H1 (cell line): ENCODE measurements at regions not wholly inside any gene's neighbourhood (a gene's known extent, or its start where the extent isn't known, plus 50 kb on each side); places are given as distances from the start of the nearest gene placed in this dataset.
"Not testable (repeated sequence)": the region's sequence is repeated elsewhere in the genome, so short reads cannot be mapped to it uniquely, and the experiment has no call there.

Experiments
- CTCF ChIA-PET: fragments of 300-600 bp; sonication (Branson Sonifier 250); formaldehyde crosslinking; loops from one replicate; lab custom pipeline; 2021; ENCODE audit not compliant: partially characterized antibody; lab: Charles Lee
- POLR2A ChIA-PET: fragments of 300-600 bp; sonication (Branson Sonifier 250); formaldehyde crosslinking; loops from one replicate; lab custom pipeline; 2021; ENCODE audit warnings: inconsistent platforms; ENCODE audit not compliant: partially characterized antibody; lab: Charles Lee
- DNase-seq, 2 experiments: peaks; one replicate each; pipeline versions ENCODE4 v3.0.0 to v3.0.0-alpha.2; 2010 to 2022; ENCODE audit warnings: low spot score in 2 of 2, low read depth in 1 of 2, mixed read lengths in 1 of 2
- FAIRE-seq: peaks from 2 replicates; lab custom pipeline; 2011; peaks lifted over from hg19 to GRCh38; lab: Jason Lieb, UNC
- H2AFZ ChIP-seq: 2 replicates; pipeline ENCODE4 v1.8.1; 2012; ENCODE audit warnings: low read length, inconsistent platforms
- H2AK5ac ChIP-seq: 2 replicates; pipeline ENCODE4 v1.6.1; 2013; ENCODE audit warnings: low read depth, low read length
- H2BK120ac ChIP-seq: replicated peaks from 2 replicates; pipeline ENCODE3; 2013; ENCODE audit warnings: low read depth, low read length, inconsistent platforms
- H2BK12ac ChIP-seq: 2 replicates; pipeline ENCODE4 v1.6.1; 2013; ENCODE audit warnings: low read depth, low read length
- H2BK15ac ChIP-seq: 2 replicates; pipeline ENCODE4 v1.6.1; 2013; ENCODE audit warnings: low read length
- H2BK20ac ChIP-seq: 2 replicates; pipeline ENCODE4 v1.6.1; 2013; ENCODE audit warnings: low read length
- H2BK5ac ChIP-seq: 2 replicates; pipeline ENCODE4 v1.6.1; 2013; ENCODE audit warnings: low read depth, low read length
- H3K14ac ChIP-seq: 2 replicates; pipeline ENCODE4 v1.6.1; 2013; ENCODE audit warnings: inconsistent platforms; ENCODE audit not compliant: insufficient read length
- H3K18ac ChIP-seq: 2 replicates; pipeline ENCODE4 v1.6.1; 2013; ENCODE audit warnings: low read length; ENCODE audit errors: extremely low read depth
- H3K23ac ChIP-seq: 2 replicates; pipeline ENCODE4 v1.6.1; 2013; ENCODE audit warnings: inconsistent platforms; ENCODE audit not compliant: insufficient read length
- H3K23me2 ChIP-seq: 2 replicates; pipeline ENCODE4 v1.6.1; 2013; ENCODE audit warnings: low read depth, low read length
- H3K27ac ChIP-seq: 2 replicates; pipeline ENCODE4 v1.6.1; 2011; ENCODE audit warnings: low read depth, low read length, inconsistent platforms
- H3K27me3 ChIP-seq, 4 experiments: replicated peaks in 1 of 4; 1 replicate in 1 of 4; 2 replicates in 3 of 4; pipeline versions ENCODE4 v1.6.1 to v1.8.1; 2011 to 2013; ENCODE audit warnings: low read length in 3 of 4, mild to moderate bottlenecking in 3 of 4, inconsistent platforms in 2 of 4, mixed read lengths in 2 of 4, moderate library complexity in 1 of 4; ENCODE audit not compliant: control insufficient read depth in 3 of 4, insufficient read depth in 3 of 4; ENCODE audit errors: extremely low read depth in 1 of 4
- H3K36me3 ChIP-seq, 4 experiments: 2 replicates each; pipeline versions ENCODE4 v1.6.1 to v1.8.1; 2011 to 2013; ENCODE audit warnings: mild to moderate bottlenecking in 4 of 4, low read length in 3 of 4, moderate library complexity in 2 of 4, control low read depth in 1 of 4, inconsistent platforms in 1 of 4; ENCODE audit not compliant: insufficient read depth in 4 of 4, control insufficient read depth in 2 of 4
- H3K4ac ChIP-seq: replicated peaks from 2 replicates; pipeline ENCODE3; 2013; ENCODE audit warnings: low read length, low read depth, mixed read lengths, inconsistent platforms; ENCODE audit not compliant: insufficient read length
- H3K4me1 ChIP-seq, 4 experiments: replicated peaks in 1 of 4; 1 replicate in 1 of 4; 2 replicates in 3 of 4; pipeline versions ENCODE4 v1.6.1 to v1.8.1; 2011 to 2013; ENCODE audit warnings: low read length in 3 of 4, inconsistent platforms in 2 of 4, mixed read lengths in 1 of 4; ENCODE audit not compliant: insufficient read depth in 4 of 4, control insufficient read depth in 3 of 4
- H3K4me2 ChIP-seq, 2 experiments: 2 replicates each; pipeline versions ENCODE4 v1.6.1 to v1.8.1; 2011 to 2013; ENCODE audit warnings: low read depth in 2 of 2, low read length in 2 of 2, control low read depth in 1 of 2, inconsistent platforms in 1 of 2, mild to moderate bottlenecking in 1 of 2; ENCODE audit not compliant: insufficient read depth in 1 of 2
- H3K4me3 ChIP-seq, 4 experiments: fragments of 200-600, 300-600 bp in 1 of 4; sonication (generic), shearing (Covaris generic), sonication (Bioruptor Twin) in 1 of 4; 2 replicates each; pipeline versions ENCODE4 v1.5.1 to v1.8.1; 2011 to 2016; ENCODE audit warnings: low read length in 4 of 4, low read depth in 3 of 4, control low read depth in 2 of 4, inconsistent platforms in 2 of 4, mild to moderate bottlenecking in 2 of 4, mixed read lengths in 1 of 4, moderate library complexity in 1 of 4; ENCODE audit not compliant: insufficient read depth in 2 of 4; ENCODE audit errors: extremely low read depth in 1 of 4
- H3K56ac ChIP-seq: replicated peaks from 2 replicates; pipeline ENCODE3; 2013; ENCODE audit warnings: low read depth, mild to moderate bottlenecking, mixed read lengths, low read length, inconsistent platforms; ENCODE audit not compliant: insufficient read length
- H3K79me1 ChIP-seq: 2 replicates; pipeline ENCODE4 v1.6.1; 2013; ENCODE audit warnings: low read depth, low read length, control low read depth
- H3K79me2 ChIP-seq, 2 experiments: 2 replicates each; pipeline versions ENCODE4 v1.6.1 to v1.8.1; 2012 to 2013; ENCODE audit warnings: low read length in 2 of 2, mild to moderate bottlenecking in 2 of 2, inconsistent platforms in 1 of 2; ENCODE audit not compliant: insufficient read depth in 2 of 2, control insufficient read depth in 1 of 2
- H3K9ac ChIP-seq, 4 experiments: replicated peaks in 1 of 4; 1 replicate in 1 of 4; 2 replicates in 3 of 4; pipeline versions ENCODE4 v1.6.1 to v1.8.1; 2011 to 2013; ENCODE audit warnings: low read depth in 3 of 4, low read length in 3 of 4, control low read depth in 2 of 4, mild to moderate bottlenecking in 2 of 4, moderate library complexity in 2 of 4, inconsistent platforms in 1 of 4; ENCODE audit errors: extremely low read depth in 1 of 4
- H3K9me3 ChIP-seq, 2 experiments: 2 replicates each; pipeline versions ENCODE4 v1.6.1 to v1.8.1; 2012 to 2013; ENCODE audit warnings: mild to moderate bottlenecking in 2 of 2, moderate library complexity in 2 of 2, control low read depth in 1 of 2, inconsistent platforms in 1 of 2, low read depth in 1 of 2, low read length in 1 of 2, mixed read lengths in 1 of 2; ENCODE audit not compliant: insufficient read depth in 2 of 2
- H4K20me1 ChIP-seq, 2 experiments: replicated peaks in 1 of 2; 2 replicates each; pipeline versions ENCODE3 to v1.8.1; 2011 to 2013; ENCODE audit warnings: inconsistent platforms in 2 of 2, low read length in 2 of 2, mild to moderate bottlenecking in 1 of 2; ENCODE audit not compliant: insufficient read depth in 2 of 2, control insufficient read depth in 1 of 2
- H4K5ac ChIP-seq: 2 replicates; pipeline ENCODE4 v1.6.1; 2013; ENCODE audit warnings: low read length, low read depth, mixed read lengths, inconsistent platforms; ENCODE audit not compliant: insufficient read length
- H4K8ac ChIP-seq: 2 replicates; pipeline ENCODE4 v1.8.0; 2013; ENCODE audit warnings: mild to moderate bottlenecking, moderate library complexity, low read length, inconsistent platforms; ENCODE audit not compliant: insufficient read depth; ENCODE audit errors: extremely low read depth
- H4K91ac ChIP-seq: replicated peaks from 2 replicates; pipeline ENCODE3; 2013; ENCODE audit warnings: low read length, mixed read lengths, inconsistent platforms; ENCODE audit not compliant: insufficient read length

DNA sequence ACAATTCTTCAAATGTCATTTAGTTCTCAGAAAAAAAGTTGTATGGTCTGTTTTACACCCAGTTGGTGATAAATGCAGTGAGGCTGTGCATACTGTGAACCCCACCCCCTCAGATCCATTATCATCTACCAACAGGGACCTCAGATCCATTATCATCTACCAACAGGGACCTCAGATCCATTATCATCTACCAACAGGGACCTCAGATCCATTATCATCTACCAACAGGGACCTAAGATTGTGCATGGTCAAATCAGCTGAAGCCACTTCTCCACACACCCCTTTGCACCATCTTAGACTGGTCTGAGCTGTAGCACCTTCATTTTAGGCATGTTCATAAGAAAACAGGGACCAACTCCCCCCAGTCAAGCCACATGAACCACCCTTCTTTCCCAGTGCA lies 358.4 kb downstream of the FBXW7 start:
- H3K4me1 ChIP-seq, CTCF ChIA-PET, H2BK12ac ChIP-seq, H3K27ac ChIP-seq, FAIRE-seq, H3K14ac ChIP-seq, H3K9me3 ChIP-seq, H3K4me2 ChIP-seq, H2BK20ac ChIP-seq, H2BK15ac ChIP-seq, H3K4me3 ChIP-seq, DNase-seq, H3K9ac ChIP-seq, H3K79me1 ChIP-seq, H2AK5ac ChIP-seq, H4K91ac ChIP-seq, H2BK120ac ChIP-seq, H2BK5ac ChIP-seq, H4K20me1 ChIP-seq, H3K79me2 ChIP-seq, H3K36me3 ChIP-seq, H3K18ac ChIP-seq, H2AFZ ChIP-seq, H4K8ac ChIP-seq, H3K4ac ChIP-seq, H3K23ac ChIP-seq, H4K5ac ChIP-seq, H3K23me2 ChIP-seq, H3K56ac ChIP-seq, H3K27me3 ChIP-seq: not testable (repeated sequence)
- POLR2A ChIA-PET = interaction anchor here (0.7 kb wide), 1 partner anchor 27 kb away, joined by 3 read pairs; no protein-coding TSS in a partner anchor
